Stimulated activated naive CD8-positive, alpha-beta T cell treated with anti-CD3 and anti-CD28 coated beads, Interleukin-15, Interleukin-2, amounts not matched to agents 100 ng/mL and 50 ng/mL, for 24 hours (primary cell): ENCODE measurements at regions not wholly inside any gene's neighbourhood (a gene's known extent, or its start where the extent isn't known, plus 50 kb on each side); places are given as distances from the start of the nearest gene placed in this dataset.

Source experiments
- H3K27ac Mint-ChIP-seq: one replicate; pipeline ENCODE4 v1.8.0; 2021; ENCODE audit warnings: mild to moderate bottlenecking, mixed read lengths
- H3K27me3 Mint-ChIP-seq: one replicate; pipeline ENCODE4 v1.8.0; 2021; ENCODE audit warnings: mixed read lengths
- H3K36me3 Mint-ChIP-seq: one replicate; pipeline ENCODE4 v1.8.0; 2021; ENCODE audit warnings: low read depth, mixed read lengths
- H3K4me1 Mint-ChIP-seq: one replicate; pipeline ENCODE4 v1.8.0; 2021; ENCODE audit warnings: low read depth, mixed read lengths
- H3K4me3 Mint-ChIP-seq: one replicate; pipeline ENCODE4 v1.8.0; 2021; ENCODE audit warnings: mild to moderate bottlenecking, mixed read lengths
- H3K9me3 Mint-ChIP-seq: one replicate; pipeline ENCODE4 v1.8.0; 2021; ENCODE audit warnings: mixed read lengths

DNA sequence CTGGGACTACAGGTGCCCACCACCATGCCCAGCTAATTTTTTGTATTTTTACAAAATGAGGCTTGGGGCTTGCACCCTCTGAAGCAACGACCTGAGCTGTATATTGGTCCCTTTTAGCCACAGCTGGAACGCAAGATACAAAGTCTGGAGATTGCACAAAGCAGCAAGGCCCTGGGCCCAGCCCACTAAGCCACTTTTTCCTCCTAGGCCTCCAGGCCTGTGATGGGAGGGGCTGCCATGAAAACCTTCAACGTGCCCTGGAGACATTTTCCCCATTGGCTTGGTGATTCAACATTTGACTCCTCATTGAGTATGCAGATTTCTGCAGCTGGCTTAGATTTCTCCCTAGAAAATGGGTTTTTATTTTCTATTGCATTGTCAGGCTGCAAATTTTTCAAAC is 69.2 kb downstream of the CYB561 start:
- Mint-ChIP-seq H3K27me3 (no peaks in the 10 kb centered on the region), H3K9me3 (peaks cover 5% of the 10 kb centered on the region), H3K4me1 (peaks cover 4% of the 10 kb centered on the region), H3K36me3 (peaks cover 11% of the 10 kb centered on the region), H3K27ac (no peak overlapping the region), H3K4me3 (no peak overlapping the region)

DNA sequence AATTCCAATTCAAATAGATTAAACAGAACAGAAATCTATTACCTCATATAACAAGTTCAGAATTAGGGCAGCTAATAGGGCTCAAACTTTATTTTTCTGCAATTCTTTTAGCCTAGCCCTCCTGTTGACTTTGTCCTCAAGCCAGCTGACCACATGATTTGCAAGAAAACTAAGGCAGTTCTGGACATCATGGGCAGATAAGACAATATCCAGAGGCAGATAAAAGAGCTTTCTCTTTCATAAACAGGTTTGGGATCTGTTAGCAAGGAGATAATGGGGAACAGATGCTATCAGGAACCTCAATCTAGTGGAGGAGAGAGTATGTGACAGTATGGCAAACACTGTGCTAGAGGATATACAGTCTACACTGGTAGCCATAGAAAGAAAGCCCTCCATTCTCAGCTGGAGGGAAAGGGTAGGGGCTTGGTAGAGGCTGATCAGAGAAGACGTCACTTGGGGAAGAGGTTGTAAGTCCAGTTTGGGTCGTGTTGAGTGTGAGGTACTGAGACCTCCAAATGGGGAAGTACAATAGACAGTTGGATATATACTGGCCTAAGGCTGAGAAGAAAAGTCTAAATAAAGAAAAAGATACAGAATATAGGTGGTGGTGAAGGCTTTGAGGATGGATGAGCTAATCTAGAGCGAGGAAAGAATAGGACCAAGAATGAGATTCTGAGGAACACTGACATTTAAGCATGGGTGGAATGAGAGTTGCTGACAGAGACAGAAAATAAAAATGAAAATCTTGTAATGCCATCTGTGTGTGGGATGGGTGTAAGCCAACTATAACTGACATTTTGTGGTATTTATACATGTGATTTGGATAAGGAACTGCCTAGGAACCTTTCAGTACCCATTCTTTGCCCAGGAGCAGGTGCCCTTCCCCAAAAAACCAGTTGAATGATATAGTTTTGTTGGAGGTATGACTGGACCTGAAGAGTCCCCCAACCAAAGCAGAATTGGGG is 67.4 kb downstream of the CYB561 start:
- no peaks in the 10 kb centered on the region for H3K27me3 Mint-ChIP-seq
- H3K4me3 Mint-ChIP-seq: no peak overlapping the region
- H3K36me3 Mint-ChIP-seq: peaks cover 11% of the 10 kb centered on the region
- peaks cover 5% of the 10 kb centered on the region for H3K9me3 Mint-ChIP-seq
- peaks cover 4% of the 10 kb centered on the region for H3K4me1 Mint-ChIP-seq
- no peak overlapping the region for H3K27ac Mint-ChIP-seq

DNA sequence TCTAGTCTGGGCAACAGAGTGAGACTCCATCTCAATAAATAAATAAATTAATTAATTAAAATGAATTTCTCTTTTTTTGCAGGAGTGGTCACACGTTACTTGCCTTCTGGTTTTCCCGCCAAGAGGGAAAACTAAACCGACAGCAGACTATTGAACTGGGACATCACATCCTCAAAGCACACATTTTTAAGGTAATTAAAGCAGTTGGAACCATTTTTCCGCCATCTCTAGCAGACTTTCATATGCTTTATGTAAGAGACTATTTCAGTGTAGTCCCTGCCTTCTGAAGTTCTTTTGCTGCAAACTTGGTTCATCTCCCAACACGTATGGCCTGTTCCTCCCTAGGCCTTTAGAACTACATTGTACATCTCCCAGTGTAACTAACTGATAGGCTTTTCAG is 66.5 kb downstream of the CYB561 start:
- Mint-ChIP-seq H3K9me3 (peaks cover 5% of the 10 kb centered on the region), H3K27ac (no peak overlapping the region), H3K27me3 (no peaks in the 10 kb centered on the region), H3K4me3 (no peak overlapping the region), H3K4me1 (peaks cover 4% of the 10 kb centered on the region), H3K36me3 (peaks cover 11% of the 10 kb centered on the region)

DNA sequence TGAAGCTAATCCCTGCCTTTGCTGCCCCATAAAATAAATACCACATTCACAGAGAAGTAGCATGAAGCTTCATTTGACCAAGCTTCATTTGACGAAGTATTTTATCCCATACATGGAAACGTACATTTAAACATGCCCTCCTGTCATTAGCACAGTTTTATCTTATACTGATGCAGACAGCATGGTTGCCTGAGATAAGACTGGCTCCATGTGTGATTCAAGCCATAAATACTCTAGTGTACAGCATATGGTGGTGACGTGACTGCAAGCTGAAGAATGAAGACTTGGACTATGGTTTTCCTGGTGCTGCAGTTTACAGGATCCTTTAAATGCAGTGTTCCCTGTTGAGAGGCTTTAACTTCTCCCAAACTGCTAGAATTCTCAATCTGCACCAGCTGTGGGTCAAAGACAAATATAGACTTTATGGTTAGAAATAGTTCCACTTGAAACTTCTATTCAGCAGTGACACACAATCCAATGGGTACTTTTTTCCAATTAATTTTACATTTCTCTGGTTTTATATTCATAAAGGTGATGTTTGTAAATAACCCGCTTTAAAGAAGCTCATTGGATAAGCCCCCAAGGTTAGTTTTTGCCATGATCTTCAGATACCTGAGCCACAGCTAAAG is 64.9 kb downstream of the CYB561 start:
- Mint-ChIP-seq H3K4me1 (peaks cover 4% of the 10 kb centered on the region), H3K27me3 (no peaks in the 10 kb centered on the region), H3K4me3 (no peak overlapping the region), H3K36me3 (peaks cover 11% of the 10 kb centered on the region), H3K9me3 (peaks cover 5% of the 10 kb centered on the region), H3K27ac (no peak overlapping the region)

DNA sequence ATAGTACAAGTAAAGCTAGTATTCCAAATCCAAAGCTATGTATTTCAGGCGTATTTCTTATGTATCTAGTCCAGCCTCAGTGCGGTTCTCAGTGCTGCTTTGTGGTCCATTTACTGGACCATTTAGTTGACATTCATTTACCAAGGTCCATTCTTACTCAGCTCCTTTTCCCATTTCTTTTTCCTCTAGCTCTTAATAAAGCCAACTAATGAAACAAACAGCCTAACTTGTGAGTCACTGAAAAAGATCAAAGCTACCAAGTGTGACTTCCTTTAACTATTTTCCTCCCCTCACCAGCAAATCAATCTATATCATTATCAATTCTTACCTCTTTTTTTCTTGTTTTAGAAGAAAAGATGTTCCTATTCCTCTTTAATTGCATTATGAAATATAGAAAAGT is 64.0 kb downstream of the CYB561 start:
- H3K27me3 Mint-ChIP-seq: no peaks in the 10 kb centered on the region
- no peak overlapping the region for H3K4me3 Mint-ChIP-seq
- peaks cover 4% of the 10 kb centered on the region for H3K9me3 Mint-ChIP-seq
- peaks cover 4% of the 10 kb centered on the region for H3K4me1 Mint-ChIP-seq
- no peak overlapping the region for H3K27ac Mint-ChIP-seq
- peaks cover 11% of the 10 kb centered on the region for H3K36me3 Mint-ChIP-seq
